ENCODE measurements at regions not wholly inside any gene's neighbourhood (a gene's known extent, or its start where the extent isn't known, plus 50 kb on each side); places are given as distances from the start of the nearest gene placed in this dataset.

- FAIRE-seq = peak; percentile 88
- DNase-seq (ENCODE audit: insufficient read length, low spot score) = no peak
Measured at GRCh38 chr5:100479079-100479688, 56.0 kb upstream of the FAM174A start.

DNA sequence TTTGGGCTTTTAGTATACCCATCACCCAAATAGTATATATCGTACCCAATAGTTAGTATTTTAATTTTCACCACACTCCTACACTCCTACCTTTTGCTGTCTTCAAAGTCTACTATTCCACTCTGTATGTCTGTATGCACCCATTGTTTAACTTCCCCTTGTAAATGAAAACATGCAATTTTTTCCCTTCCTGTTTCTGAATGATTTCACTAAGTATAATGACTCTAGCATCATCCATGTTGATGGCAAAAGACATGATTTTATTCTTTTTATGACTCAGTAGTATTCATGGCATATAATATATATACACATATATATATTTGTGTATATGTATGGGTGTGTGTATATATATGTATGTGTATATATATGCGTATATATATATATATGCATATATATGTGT lies 63.1 kb upstream of the FAM174A start:
- FAIRE-seq = no peak
- no peak for DNase-seq (ENCODE audit: insufficient read length, low spot score)

DNA sequence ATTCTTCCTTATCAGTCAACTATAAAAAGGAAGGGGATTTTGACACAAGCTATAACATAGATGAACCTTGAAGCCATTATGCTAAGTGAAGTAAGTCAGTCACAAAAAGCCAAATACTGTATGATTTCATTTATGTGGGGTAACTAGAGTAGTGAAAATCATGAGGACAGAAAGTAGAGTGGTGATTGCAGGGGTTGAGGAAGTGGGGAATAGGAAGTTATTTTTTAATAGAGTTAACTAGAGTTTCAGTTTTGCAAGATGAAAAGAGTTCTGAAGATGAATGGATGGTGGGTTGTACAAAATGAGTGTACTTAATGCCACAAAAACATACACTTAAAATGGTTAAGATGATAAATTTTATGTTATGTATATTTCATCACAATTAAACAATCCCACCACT lies 65.4 kb upstream of the FAM174A start:
- DNase-seq (ENCODE audit: insufficient read length, low spot score) = peak; percentile 1
- FAIRE-seq = no peak

- DNase-seq (ENCODE audit: insufficient read length, low spot score) = no peak
- FAIRE-seq = no peak
Measured at GRCh38 chr5:100464418-100464817, 70.8 kb upstream of the FAM174A start.

DNA sequence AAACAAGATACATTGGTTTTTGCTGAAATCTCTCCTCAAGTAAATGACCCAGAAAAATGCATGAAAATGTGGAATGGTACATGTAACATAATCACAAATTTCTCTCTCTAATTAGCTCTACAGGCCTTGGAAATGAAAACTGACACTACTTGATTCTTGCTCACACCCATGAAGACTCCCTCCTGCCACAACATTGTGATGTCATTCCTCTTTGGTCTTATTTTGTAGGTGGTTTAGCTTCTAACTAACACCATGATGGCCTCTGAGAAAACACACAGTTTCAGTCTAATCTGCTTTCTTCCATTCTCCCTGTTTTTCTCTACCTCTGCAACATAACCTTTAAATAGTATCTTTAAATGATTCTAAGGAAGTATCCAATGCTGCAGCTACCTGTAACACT lies 78.6 kb upstream of the FAM174A start:
- no peak for DNase-seq (ENCODE audit: insufficient read length, low spot score)
- no peak for FAIRE-seq

- FAIRE-seq = no peak
Measured at GRCh38 chr5:100452126-100452525, 83.0 kb upstream of the FAM174A start.

GRCh38 chr5:100448111-100448528 lies 87.1 kb upstream of the FAM174A start:
- FAIRE-seq (no peak), DNase-seq (ENCODE audit: insufficient read length, low spot score) (no peak)

More at GRCh38 chr5:100452126-100452525, 83.0 kb upstream of the FAM174A start:
- no peak for DNase-seq (ENCODE audit: insufficient read length, low spot score)

DNA sequence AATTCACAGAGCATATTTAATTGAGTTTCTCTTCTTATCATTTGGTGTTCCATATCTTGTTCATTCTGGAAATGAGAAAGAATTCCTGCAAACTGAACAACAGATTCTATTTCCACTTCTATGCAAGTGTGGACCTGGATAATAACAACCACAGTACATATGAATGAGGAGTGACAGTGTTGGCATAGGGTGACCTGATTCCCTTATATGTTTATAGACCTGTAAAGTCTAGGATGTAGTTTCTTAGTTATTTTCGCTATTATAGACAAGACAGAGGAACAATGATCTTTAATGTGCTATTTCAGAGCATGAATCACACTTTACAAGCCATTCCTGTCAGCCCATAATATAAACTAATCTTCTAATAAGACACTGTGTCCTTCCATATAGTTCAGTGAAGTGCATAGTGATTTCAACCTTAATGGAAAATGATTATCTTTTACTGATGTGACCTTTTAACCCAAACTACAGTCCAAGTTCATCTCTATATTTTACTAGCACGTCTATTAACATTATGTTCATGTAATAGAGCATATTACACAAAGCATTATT lies 88.2 kb upstream of the FAM174A start:
- DNase-seq (ENCODE audit: insufficient read length, low spot score) (no peak), FAIRE-seq (no peak)

- DNase-seq (ENCODE audit: insufficient read length, low spot score) (no peak), FAIRE-seq (no peak)
Measured at GRCh38 chr5:100444961-100445360, 90.2 kb upstream of the FAM174A start.

DNA sequence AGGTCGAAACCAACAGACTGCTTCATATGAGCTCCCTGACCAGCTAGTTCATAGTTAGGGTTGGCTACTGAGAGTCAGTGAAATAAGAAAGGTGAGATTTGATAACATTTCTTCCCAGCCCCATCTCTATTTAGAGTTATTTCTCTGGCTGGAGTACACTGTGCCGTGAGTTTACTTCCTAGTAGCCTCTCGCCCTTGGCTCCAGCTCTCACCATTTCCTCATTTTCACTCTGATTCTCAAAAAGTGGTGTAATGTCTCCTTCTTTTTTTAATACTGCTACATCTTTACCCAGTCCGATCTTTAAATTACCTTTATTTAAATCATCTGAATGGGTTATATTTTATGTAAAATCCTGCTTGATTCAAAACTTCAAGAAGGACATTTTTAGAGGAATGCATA lies 100.4 kb upstream of the FAM174A start:
- FAIRE-seq (peak; percentile 33), DNase-seq (ENCODE audit: insufficient read length, low spot score) (no peak)

DNA sequence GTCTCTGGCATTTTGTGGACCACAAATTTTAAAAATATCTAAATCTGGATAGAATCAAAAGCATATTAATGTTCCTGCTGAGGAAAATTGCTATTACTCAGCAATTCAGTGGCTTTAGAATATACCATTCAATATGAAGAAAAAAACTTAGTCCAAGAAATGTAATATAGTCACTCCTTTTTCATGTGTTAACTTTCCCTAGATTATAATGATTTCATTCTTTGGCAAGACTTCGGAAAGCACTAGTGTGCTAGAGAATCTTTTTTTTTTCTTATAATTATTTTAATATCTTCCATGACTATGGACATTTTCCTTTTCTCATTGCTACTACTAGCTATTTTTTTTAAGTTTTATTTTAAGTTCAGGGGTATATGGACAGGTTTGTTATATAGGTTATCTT lies 102.4 kb upstream of the FAM174A start:
- no peak for DNase-seq (ENCODE audit: insufficient read length, low spot score)
- FAIRE-seq = no peak

- FAIRE-seq = peak; percentile 76
- peak; percentile 4 for DNase-seq (ENCODE audit: insufficient read length, low spot score)
Measured at GRCh38 chr5:100430268-100431195, 104.6 kb upstream of the FAM174A start.

GRCh38 chr5:100424787-100425186 lies 110.4 kb upstream of the FAM174A start:
- DNase-seq (ENCODE audit: insufficient read length, low spot score) (no peak), FAIRE-seq (no peak)

GRCh38 chr5:100424017-100424416 lies 111.2 kb upstream of the FAM174A start:
- FAIRE-seq = no peak
- DNase-seq (ENCODE audit: insufficient read length, low spot score) = no peak

DNA sequence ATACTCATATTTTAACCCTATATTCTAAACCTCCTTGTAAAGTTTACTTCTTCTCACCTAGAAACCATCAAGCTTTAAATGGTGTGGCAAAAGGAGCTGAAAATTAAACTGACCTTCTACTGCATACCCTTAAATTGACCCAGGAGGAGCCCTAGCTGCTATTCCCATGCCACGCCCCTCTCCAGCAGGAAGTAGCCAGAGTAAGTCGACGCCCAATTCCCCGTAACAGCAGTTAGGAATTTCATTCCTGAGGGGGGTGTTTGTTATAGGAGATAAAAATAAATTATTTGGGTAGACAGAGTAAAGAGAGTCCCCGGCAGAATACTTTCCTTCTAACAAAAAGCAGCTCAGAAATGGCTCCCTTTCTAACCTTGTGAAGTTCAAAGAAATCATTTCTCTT lies 111.8 kb upstream of the FAM174A start:
- no peak for DNase-seq (ENCODE audit: insufficient read length, low spot score)
- no peak for FAIRE-seq

DNA sequence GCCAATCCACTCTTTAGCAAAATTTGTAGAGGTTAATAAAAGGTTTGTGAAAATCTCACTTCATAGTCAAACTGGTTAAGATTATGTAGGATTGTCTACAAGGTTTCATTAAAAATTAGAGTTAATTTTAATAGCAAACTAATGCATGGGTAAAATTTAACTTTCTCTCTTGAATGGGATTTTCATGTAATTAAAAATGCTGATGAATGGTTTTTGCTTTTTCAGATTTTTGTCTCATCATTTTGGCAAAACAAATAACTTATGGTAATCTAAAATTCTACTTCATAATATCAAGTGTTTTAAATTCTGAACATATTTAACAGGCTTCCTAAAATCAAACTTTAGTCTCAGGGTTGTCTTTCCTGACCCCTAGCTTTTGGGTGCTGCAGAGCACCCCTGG lies 113.8 kb upstream of the FAM174A start:
- FAIRE-seq (no peak), DNase-seq (ENCODE audit: insufficient read length, low spot score) (no peak)

GRCh38 chr5:100418231-100418630 lies 116.9 kb upstream of the FAM174A start:
- no peak for DNase-seq (ENCODE audit: insufficient read length, low spot score)
- no peak for FAIRE-seq

GRCh38 chr5:100409660-100410151 lies 125.5 kb upstream of the FAM174A start:
- DNase-seq (ENCODE audit: insufficient read length, low spot score) (no peak), FAIRE-seq (no peak)

GRCh38 chr5:100407053-100407452 lies 128.1 kb upstream of the FAM174A start:
- FAIRE-seq (no peak), DNase-seq (ENCODE audit: insufficient read length, low spot score) (no peak)

GRCh38 chr5:100406640-100407039 lies 128.5 kb upstream of the FAM174A start:
- no peak for FAIRE-seq
- DNase-seq (ENCODE audit: insufficient read length, low spot score) = no peak

GRCh38 chr5:100402071-100402470 lies 133.1 kb upstream of the FAM174A start:
- FAIRE-seq = no peak
- DNase-seq (ENCODE audit: insufficient read length, low spot score) = no peak

DNA sequence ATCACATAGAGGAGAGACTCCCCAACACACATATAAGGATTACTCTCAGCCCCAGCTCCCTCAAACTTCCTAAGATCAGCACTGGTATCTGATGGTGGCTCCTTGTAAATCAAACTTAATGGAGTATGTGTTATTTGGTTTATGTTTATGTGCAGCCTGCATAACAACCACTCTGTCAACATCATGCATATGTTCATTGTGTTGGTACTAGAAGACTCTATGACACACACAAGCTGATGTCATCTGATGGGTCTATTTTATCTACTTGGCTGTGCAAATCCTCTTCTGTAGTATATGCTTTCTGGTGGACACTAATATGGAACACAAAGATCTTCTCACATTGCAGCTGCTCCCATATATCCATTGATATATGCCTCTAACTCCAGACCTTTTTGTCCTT lies 134.0 kb upstream of the FAM174A start:
- FAIRE-seq = no peak

More for the DNA sequence above, 134.0 kb upstream of the FAM174A start:
- DNase-seq (ENCODE audit: insufficient read length, low spot score) = no peak
